HEK293T (cell line): ENCODE measurements at regions not wholly inside any gene's neighbourhood (a gene's known extent, or its start where the extent isn't known, plus 50 kb on each side); places are given as distances from the start of the nearest gene placed in this dataset.

Source experiments
- CTCF ChIA-PET: fragments of 350-600 bp; formaldehyde crosslinking; extraction: SDS; loops from one replicate; lab custom pipeline; 2021; ENCODE audit warnings: antibody characterized with exemption, inconsistent platforms; lab: Yijun Ruan, JAX
- POLR2A ChIA-PET: fragments of 350-600 bp; formaldehyde crosslinking; extraction: SDS; loops from one replicate; lab custom pipeline; 2020; ENCODE audit warnings: antibody characterized with exemption, inconsistent platforms; lab: Yijun Ruan, JAX
- DNase-seq: peaks from one replicate; pipeline ENCODE4 v3.0.0; 2012; ENCODE audit warnings: mixed read lengths; ENCODE audit errors: extremely low spot score
- ARNT ChIP-seq: fragments of 450-650 bp; IDR thresholded peaks from 2 replicates; pipeline ENCODE4 v1.6.1; 2017; ENCODE audit warnings: mild to moderate bottlenecking
- BHLHE40 ChIP-seq: fragments of 450-650 bp; IDR thresholded peaks from 2 replicates; pipeline ENCODE4 v1.6.1; 2016; ENCODE audit warnings: mild to moderate bottlenecking, moderate library complexity, borderline replicate concordance
- CTBP1 ChIP-seq: fragments of 450-650 bp; IDR thresholded peaks from 2 replicates; pipeline ENCODE4 v1.6.1; 2016; ENCODE audit warnings: borderline replicate concordance
- ELF4 ChIP-seq: fragments of 450-650 bp; IDR thresholded peaks from 2 replicates; pipeline ENCODE4 v1.6.1; 2017; ENCODE audit warnings: antibody characterized with exemption
- FOXA1 ChIP-seq: fragments of 450-650 bp; IDR thresholded peaks from 2 replicates; pipeline ENCODE4 v1.6.1; 2016; ENCODE audit warnings: mild to moderate bottlenecking
- FOXK2 ChIP-seq: fragments of 450-650 bp; IDR thresholded peaks from 2 replicates; pipeline ENCODE4 v1.6.1; 2016; ENCODE audit warnings: mild to moderate bottlenecking
- FOXM1 ChIP-seq: fragments of 450-650 bp; IDR thresholded peaks from 2 replicates; pipeline ENCODE4 v1.6.1; 2017; ENCODE audit warnings: mild to moderate bottlenecking, borderline replicate concordance
- HDGF ChIP-seq: fragments of 450-650 bp; IDR thresholded peaks from 2 replicates; pipeline ENCODE4 v1.6.1; 2017; ENCODE audit warnings: antibody characterized with exemption, borderline replicate concordance
- L3MBTL2 ChIP-seq: fragments of 450-650 bp; conservative IDR thresholded peaks from 2 replicates; pipeline ENCODE4 v1.6.1; 2016; ENCODE audit warnings: mild to moderate bottlenecking
- LEF1 ChIP-seq: fragments of 450-650 bp; IDR thresholded peaks from 2 replicates; pipeline ENCODE4 v1.6.1; 2017; ENCODE audit warnings: mild to moderate bottlenecking, borderline replicate concordance
- NFRKB ChIP-seq: fragments of 450-650 bp; IDR thresholded peaks from 2 replicates; pipeline ENCODE4 v1.6.1; 2016; ENCODE audit warnings: mild to moderate bottlenecking, moderate library complexity
- PKNOX1 ChIP-seq: fragments of 450-650 bp; IDR thresholded peaks from 2 replicates; pipeline ENCODE4 v1.6.1; 2016
- SP1 ChIP-seq: fragments of 450-650 bp; IDR thresholded peaks from 2 replicates; pipeline ENCODE4 v1.6.1; 2017
- SUZ12 ChIP-seq: fragments of 450-650 bp; IDR thresholded peaks from 2 replicates; pipeline ENCODE4 v1.6.1; 2016; ENCODE audit warnings: mild to moderate bottlenecking
- TARDBP ChIP-seq: fragments of 450-650 bp; IDR thresholded peaks from 2 replicates; pipeline ENCODE4 v1.6.1; 2016
- ZNF384 ChIP-seq: fragments of 450-650 bp; IDR thresholded peaks from 2 replicates; pipeline ENCODE4 v1.6.1; 2016

- no peak for DNase-seq
- ChIA-PET POLR2A (no interaction called here), CTCF (interaction anchor here (0.5 kb wide), 1 partner anchor 940 kb away, joined by 3 read pairs; no protein-coding TSS in a partner anchor)
- TF ChIP-seq HDGF (no peak), LEF1 (no peak), TARDBP (no peak), PKNOX1 (no peak), SP1 (no peak), FOXK2 (no peak), ARNT (no peak), FOXA1 (no peak), CTBP1 (no peak), SUZ12 (no peak)
These were observed 194.2 kb downstream of the BCL11B start for GRCh38 chr14:99077844-99078236.

- POLR2A ChIA-PET = no interaction called here
- CTCF ChIA-PET = no interaction called here
- no peak for DNase-seq
- TF ChIP-seq CTBP1 (no peak), PKNOX1 (no peak), SP1 (no peak), TARDBP (no peak), L3MBTL2 (no peak), BHLHE40 (no peak)
These were observed 193.6 kb downstream of the BCL11B start for GRCh38 chr14:99078426-99078825.

- TF ChIP-seq ARNT (no peak), TARDBP (no peak), FOXK2 (no peak), SUZ12 (no peak), CTBP1 (no peak), BHLHE40 (no peak), LEF1 (no peak), ELF4 (no peak), PKNOX1 (no peak), SP1 (no peak), ZNF384 (no peak), FOXM1 (no peak), L3MBTL2 (no peak), HDGF (no peak), FOXA1 (no peak), NFRKB (no peak)
- POLR2A ChIA-PET = no interaction called here
- no peak for DNase-seq
- CTCF ChIA-PET = no interaction called here
These were observed 192.8 kb downstream of the BCL11B start for GRCh38 chr14:99079061-99079727.

- ChIA-PET CTCF (no interaction called here), POLR2A (no interaction called here)
- DNase-seq = no peak
- no peak for TF ChIP-seq SUZ12
- no peak for TF ChIP-seq BHLHE40
- TF ChIP-seq CTBP1 = no peak
- TF ChIP-seq ELF4 = no peak
- no peak for TF ChIP-seq NFRKB
- no peak for TF ChIP-seq HDGF
- TF ChIP-seq FOXM1 = no peak
- no peak for TF ChIP-seq SP1
- no peak for TF ChIP-seq FOXA1
- no peak for TF ChIP-seq ZNF384
- TF ChIP-seq ARNT = no peak
- TF ChIP-seq FOXK2 = no peak
- TF ChIP-seq PKNOX1 = no peak
- no peak for TF ChIP-seq LEF1
- TF ChIP-seq L3MBTL2 = no peak
- TF ChIP-seq TARDBP = no peak
These were observed 191.7 kb downstream of the BCL11B start for GRCh38 chr14:99080306-99080705.

- POLR2A ChIA-PET = no interaction called here
- CTCF ChIA-PET = no interaction called here
- TF ChIP-seq L3MBTL2 (no peak), TARDBP (no peak), NFRKB (no peak), PKNOX1 (no peak), LEF1 (no peak), BHLHE40 (no peak), FOXK2 (no peak), SP1 (no peak), HDGF (no peak), ZNF384 (no peak), FOXM1 (no peak), FOXA1 (no peak)
- no peak for DNase-seq
These were observed 190.7 kb downstream of the BCL11B start for GRCh38 chr14:99081156-99081765.
